ENCODE measurements at regions not wholly inside any gene's neighbourhood (a gene's known extent, or its start where the extent isn't known, plus 50 kb on each side); places are given as distances from the start of the nearest gene placed in this dataset.

- no peak for TF ChIP-seq CTCF (IDR thresholded peaks at IDR 0.05; ENCODE audit: insufficient read depth, low read length, poor library complexity, severe bottlenecking)
- TF ChIP-seq EZH2phosphoT487 (conservative IDR thresholded peaks at IDR 0.05; ENCODE audit: low read length) = no peak
These were observed 108.2 kb downstream of the CDH26 start for GRCh38 chr20:60066438-60066823.
